Panc1 (cell line): ENCODE measurements at regions not wholly inside any gene's neighbourhood (a gene's known extent, or its start where the extent isn't known, plus 50 kb on each side); places are given as distances from the start of the nearest gene placed in this dataset.

Source experiments
- ATAC-seq: fragments of 200-7000 bp; cut with Tn5 transposase; 2 replicates; pipeline ENCODE4 v1.9.1; 2020; ENCODE audit warnings: mild to moderate bottlenecking, moderate library complexity
- BruUV-seq: library from RNA; stranded (reverse); fragments of 400-500 nt; replicated peaks from 2 replicates; lab custom pipeline; 2021; lab: Mats Ljungman, UMichigan
- CTCF ChIA-PET: fragments of 300-600 bp; sonication (Branson Sonifier 250); formaldehyde crosslinking; loops from one replicate; lab custom pipeline; 2022; ENCODE audit warnings: antibody characterized with exemption; lab: Charles Lee
- POLR2A ChIA-PET: fragments of 300-600 bp; sonication (Branson Sonifier 250); formaldehyde crosslinking; loops from one replicate; lab custom pipeline; 2022; ENCODE audit warnings: antibody characterized with exemption; lab: Charles Lee
- DNase-seq: peaks from one replicate; pipeline ENCODE4 v3.0.0-alpha.2; 2010; ENCODE audit warnings: low read depth, low spot score
- H3K27ac ChIP-seq: 2 replicates; pipeline ENCODE4 v1.5.1; 2011; ENCODE audit warnings: mild to moderate bottlenecking, low read length, inconsistent platforms
- H3K27me3 ChIP-seq: fragments of 200-500 bp; sonication (Bioruptor generic); 2 replicates; pipeline ENCODE4 v1.6.0; 2014; ENCODE audit warnings: low read length, inconsistent platforms; ENCODE audit not compliant: control insufficient read depth, insufficient read depth
- H3K36me3 ChIP-seq: fragments of 200-500 bp; sonication (Bioruptor generic); 2 replicates; pipeline ENCODE4 v1.5.1; 2014; ENCODE audit warnings: inconsistent platforms, mild to moderate bottlenecking, low read length, moderate library complexity; ENCODE audit not compliant: control insufficient read depth, insufficient read depth
- H3K4me1 ChIP-seq: 2 replicates; pipeline ENCODE4 v1.5.1; 2011; ENCODE audit warnings: inconsistent platforms, mild to moderate bottlenecking, low read length, moderate library complexity; ENCODE audit not compliant: control insufficient read depth, insufficient read depth
- H3K4me3 ChIP-seq, 2 experiments: 2 replicates each; pipeline ENCODE4 v1.5.1; 2011 to 2012; ENCODE audit warnings: low read depth in 2 of 2, low read length in 2 of 2, mild to moderate bottlenecking in 2 of 2, inconsistent platforms in 1 of 2, moderate library complexity in 1 of 2
- H3K9me3 ChIP-seq: fragments of 200-500 bp; sonication (Bioruptor generic); 2 replicates; pipeline ENCODE4 v1.5.1; 2014; ENCODE audit warnings: low read depth, mild to moderate bottlenecking, inconsistent platforms, low read length, moderate library complexity; ENCODE audit not compliant: control insufficient read depth, insufficient read depth
- CTCF ChIP-seq: fragments of 450-650 bp; IDR thresholded peaks from 2 replicates; pipeline ENCODE4 v1.5.1; 2017; ENCODE audit warnings: mild to moderate bottlenecking
- POLR2AphosphoS5 ChIP-seq: IDR thresholded peaks from 2 replicates; pipeline ENCODE4 v1.6.1; 2012; ENCODE audit warnings: mild to moderate bottlenecking, low read depth, low read length, moderate library complexity
- REST ChIP-seq, 2 experiments: IDR thresholded peaks; 2 replicates each; pipeline ENCODE4 v1.6.1; 2011 to 2012; ENCODE audit warnings: low read depth in 2 of 2, control low read depth in 1 of 2, low read length in 1 of 2, mild to moderate bottlenecking in 1 of 2, moderate library complexity in 1 of 2; ENCODE audit not compliant: insufficient read depth in 1 of 2
- SIN3A ChIP-seq: IDR thresholded peaks from 2 replicates; pipeline ENCODE4 v1.6.1; 2012; ENCODE audit warnings: low read depth, mild to moderate bottlenecking, low read length, moderate library complexity, borderline replicate concordance; ENCODE audit not compliant: insufficient read depth
- TCF7L2 ChIP-seq: IDR thresholded peaks from 2 replicates; pipeline ENCODE4 v1.6.1; 2011; ENCODE audit warnings: mild to moderate bottlenecking, low read depth, low read length, inconsistent platforms
- in situ Hi-C: cut with HindIII; loops from 2 replicates; pipeline ENCODE4 v1.10.0; 2016; ENCODE audit warnings: low sequenced_read_pairs, low pct_unique_long_range_greater_than_20kb
- intact Hi-C: fragments of 100-400 bp; cut with micrococcal nuclease; formaldehyde crosslinking; loops from one replicate; pipeline ENCODE4 v1.10.0; 2022; ENCODE audit not compliant: unreplicated experiment

GRCh38 chr3:64743156-64743886 is 55.5 kb upstream of the ADAMTS9 start:
- Histone ChIP-seq H3K9me3 (no peaks in the 10 kb centered on the region), H3K4me3 (no peak overlapping the region), H3K4me1 (no peaks in the 10 kb centered on the region), H3K27ac (no peak overlapping the region), H3K27me3 (no peaks in the 10 kb centered on the region), H3K36me3 (no peaks in the 10 kb centered on the region)
- ChIA-PET POLR2A (no interaction called here), CTCF (no interaction called here)
- in situ Hi-C loops: no loop called here
- no TSS peak for BruUV-seq
- intact Hi-C loops: no loop called here
- DNase-seq: no peak
- TF ChIP-seq POLR2AphosphoS5 (no peak), SIN3A (no peak), CTCF (no peak), TCF7L2 (no peak), REST (IDR thresholded peaks at IDR 0.05; ENCODE audit: insufficient read depth in 1 of 2, low read depth in 2 of 2, low read length in 1 of 2) (no peak)
- no peak for ATAC-seq

- ChIA-PET CTCF (no interaction called here), POLR2A (no interaction called here)
- TF ChIP-seq CTCF (no peak), SIN3A (no peak), TCF7L2 (no peak), POLR2AphosphoS5 (no peak)
- in situ Hi-C loops: no loop called here
- H3K4me3 ChIP-seq: no peak overlapping the region
- H3K4me1 ChIP-seq: no peaks in the 10 kb centered on the region
- DNase-seq (no peak), ATAC-seq (no peak)
- no peaks in the 10 kb centered on the region for H3K36me3 ChIP-seq
- H3K27me3 ChIP-seq: no peaks in the 10 kb centered on the region
- no TSS peak for BruUV-seq
- no peaks in the 10 kb centered on the region for H3K9me3 ChIP-seq
- intact Hi-C loops: no loop called here
- H3K27ac ChIP-seq: no peak overlapping the region
These were observed 53.5 kb upstream of the ADAMTS9 start for GRCh38 chr3:64741341-64741740.
